Right lobe of liver (tissue), 4 donors: ENCODE measurements at regions not wholly inside any gene's neighbourhood (a gene's known extent, or its start where the extent isn't known, plus 50 kb on each side); places are given as distances from the start of the nearest gene placed in this dataset.

ENCODE experiments used
- POLR2A ChIP-seq: fragments of 450-650 bp; IDR thresholded peaks from one replicate; pipeline ENCODE4 v1.6.1; 2017; ENCODE audit warnings: antibody characterized with exemption, mild to moderate bottlenecking
- TF ChIP-seq, protein P1 (sequence below), 4 donors: fragments of 200-600 bp in 3 of 4; fragments of 450-650 bp in 1 of 4; IDR thresholded peaks; one replicate each; pipeline versions ENCODE4 v1.5.1 to v1.8.0; 2016 to 2022; ENCODE audit warnings: antibody characterized with exemption in 4 of 4, mild to moderate bottlenecking in 2 of 4
- donor health status: DM: no; HTN: no; CAD: no.
- donor health status: DM: no; HTN: no; CAD: no.
- donor health status: DM: no; HTN: yes; CAD: no.

DNA sequence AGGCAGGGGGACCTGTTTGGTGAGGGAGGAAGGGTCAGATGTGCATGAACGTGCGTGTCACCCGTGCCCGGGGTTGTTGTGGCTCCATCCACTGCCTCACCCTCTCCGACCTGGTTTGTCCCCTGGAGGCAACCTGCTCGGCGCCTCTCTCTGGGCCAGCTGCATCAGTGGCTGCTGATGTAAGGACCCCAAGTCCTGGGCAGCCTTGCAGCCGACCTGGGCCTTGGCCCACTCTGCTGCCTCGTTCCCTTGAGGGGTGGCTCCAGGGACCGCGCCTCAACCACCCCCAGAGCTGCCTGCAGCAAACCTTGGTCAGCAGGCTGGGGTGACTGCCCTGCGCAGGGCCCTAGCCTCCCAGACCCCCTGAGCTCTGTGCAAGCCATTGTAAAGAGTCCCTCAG lies 351.7 kb downstream of the TMEM121 start:
- TF ChIP-seq, protein P1, sequence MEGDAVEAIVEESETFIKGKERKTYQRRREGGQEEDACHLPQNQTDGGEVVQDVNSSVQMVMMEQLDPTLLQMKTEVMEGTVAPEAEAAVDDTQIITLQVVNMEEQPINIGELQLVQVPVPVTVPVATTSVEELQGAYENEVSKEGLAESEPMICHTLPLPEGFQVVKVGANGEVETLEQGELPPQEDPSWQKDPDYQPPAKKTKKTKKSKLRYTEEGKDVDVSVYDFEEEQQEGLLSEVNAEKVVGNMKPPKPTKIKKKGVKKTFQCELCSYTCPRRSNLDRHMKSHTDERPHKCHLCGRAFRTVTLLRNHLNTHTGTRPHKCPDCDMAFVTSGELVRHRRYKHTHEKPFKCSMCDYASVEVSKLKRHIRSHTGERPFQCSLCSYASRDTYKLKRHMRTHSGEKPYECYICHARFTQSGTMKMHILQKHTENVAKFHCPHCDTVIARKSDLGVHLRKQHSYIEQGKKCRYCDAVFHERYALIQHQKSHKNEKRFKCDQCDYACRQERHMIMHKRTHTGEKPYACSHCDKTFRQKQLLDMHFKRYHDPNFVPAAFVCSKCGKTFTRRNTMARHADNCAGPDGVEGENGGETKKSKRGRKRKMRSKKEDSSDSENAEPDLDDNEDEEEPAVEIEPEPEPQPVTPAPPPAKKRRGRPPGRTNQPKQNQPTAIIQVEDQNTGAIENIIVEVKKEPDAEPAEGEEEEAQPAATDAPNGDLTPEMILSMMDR (IDR thresholded peaks at IDR 0.05) = no peak
- TF ChIP-seq POLR2A = no peak
